ENCODE measurements at regions not wholly inside any gene's neighbourhood (a gene's known extent, or its start where the extent isn't known, plus 50 kb on each side); places are given as distances from the start of the nearest gene placed in this dataset.
"Not testable (repeated sequence)": the region's sequence is repeated elsewhere in the genome, so short reads cannot be mapped to it uniquely, and the experiment has no call there.

GRCh38 chr12:115815924-115816323 lies 461.6 kb downstream of the MED13L start:
- in situ Hi-C loops (cut with MboI; ENCODE audit: low sequenced_read_pairs): no loop called here

- in situ Hi-C loops (cut with MboI; ENCODE audit: low sequenced_read_pairs): no loop called here
Measured at GRCh38 chr12:115813256-115813655, 464.2 kb downstream of the MED13L start.

- in situ Hi-C loops (cut with MboI; ENCODE audit: low sequenced_read_pairs): no loop called here
Measured at GRCh38 chr12:115811929-115812328, 465.6 kb downstream of the MED13L start.

- in situ Hi-C loops (cut with MboI; ENCODE audit: low sequenced_read_pairs): no loop called here
Measured at GRCh38 chr12:115811045-115811444, 466.4 kb downstream of the MED13L start.

- in situ Hi-C loops (cut with MboI; ENCODE audit: low sequenced_read_pairs): no loop called here
Measured at GRCh38 chr12:115810122-115810901, 467.2 kb downstream of the MED13L start.

GRCh38 chr12:115806000-115806399 lies 471.5 kb downstream of the MED13L start:
- in situ Hi-C loops (cut with MboI; ENCODE audit: low sequenced_read_pairs): no loop called here

GRCh38 chr12:115802767-115803166 lies 474.7 kb downstream of the MED13L start:
- in situ Hi-C loops (cut with MboI; ENCODE audit: low sequenced_read_pairs): no loop called here

GRCh38 chr12:115801871-115802270 lies 475.6 kb downstream of the MED13L start:
- in situ Hi-C loops (cut with MboI; ENCODE audit: low sequenced_read_pairs): no loop called here

- in situ Hi-C loops (cut with MboI; ENCODE audit: low sequenced_read_pairs): no loop called here
Measured at GRCh38 chr12:115799610-115800009, 477.9 kb downstream of the MED13L start.

- in situ Hi-C loops (cut with MboI; ENCODE audit: low sequenced_read_pairs): no loop called here
Measured at GRCh38 chr12:115798309-115798917, 479.1 kb downstream of the MED13L start.

GRCh38 chr12:115794659-115795081 lies 482.8 kb downstream of the MED13L start:
- in situ Hi-C loops (cut with MboI; ENCODE audit: low sequenced_read_pairs): no loop called here

- in situ Hi-C loops (cut with MboI; ENCODE audit: low sequenced_read_pairs): no loop called here
Measured at GRCh38 chr12:115791331-115791730, 486.2 kb downstream of the MED13L start.

GRCh38 chr12:115790526-115790925 lies 487.0 kb downstream of the MED13L start:
- in situ Hi-C loops (cut with MboI; ENCODE audit: low sequenced_read_pairs): no loop called here

- in situ Hi-C loops (cut with MboI; ENCODE audit: low sequenced_read_pairs): not testable (repeated sequence)
Measured at GRCh38 chr12:115786490-115786889, 491.0 kb downstream of the MED13L start.

- in situ Hi-C loops (cut with MboI; ENCODE audit: low sequenced_read_pairs): no loop called here
Measured at GRCh38 chr12:115785548-115785947, 491.9 kb downstream of the MED13L start.

- in situ Hi-C loops (cut with MboI; ENCODE audit: low sequenced_read_pairs): no loop called here
Measured at GRCh38 chr12:115776399-115776798, 501.1 kb downstream of the MED13L start.

- in situ Hi-C loops (cut with MboI; ENCODE audit: low sequenced_read_pairs): loop anchor here (25.0 kb wide), 1 partner anchor 1112 kb away; no protein-coding TSS in a partner anchor
Measured at GRCh38 chr12:115774148-115774895, 503.2 kb downstream of the MED13L start.

GRCh38 chr12:115771601-115772000 lies 505.9 kb downstream of the MED13L start:
- in situ Hi-C loops (cut with MboI; ENCODE audit: low sequenced_read_pairs): loop anchor here (25.0 kb wide), 1 partner anchor 1109 kb away; no protein-coding TSS in a partner anchor

- in situ Hi-C loops (cut with MboI; ENCODE audit: low sequenced_read_pairs): loop anchor here (25.0 kb wide), 1 partner anchor 1109 kb away; no protein-coding TSS in a partner anchor
Measured at GRCh38 chr12:115771065-115771464, 506.4 kb downstream of the MED13L start.

- in situ Hi-C loops (cut with MboI; ENCODE audit: low sequenced_read_pairs): loop anchor here (25.0 kb wide), 1 partner anchor 1108 kb away; no protein-coding TSS in a partner anchor
Measured at GRCh38 chr12:115770643-115771042, 506.9 kb downstream of the MED13L start.

- in situ Hi-C loops (cut with MboI; ENCODE audit: low sequenced_read_pairs): loop anchor here (25.0 kb wide), 1 partner anchor 1106 kb away; no protein-coding TSS in a partner anchor
Measured at GRCh38 chr12:115767916-115768315, 509.6 kb downstream of the MED13L start.

Data from HL-60/S4 (cell line).